CD4-positive, alpha-beta memory T cell (primary cell): ENCODE measurements at regions not wholly inside any gene's neighbourhood (a gene's known extent, or its start where the extent isn't known, plus 50 kb on each side); places are given as distances from the start of the nearest gene placed in this dataset.

Experiments used
- CTCF ChIA-PET: fragments of 350-600 bp; sonication (Branson Sonifier 250); formaldehyde crosslinking; loops from one replicate; lab custom pipeline; 2021; ENCODE audit warnings: inconsistent platforms; ENCODE audit not compliant: partially characterized antibody; lab: Charles Lee
- POLR2A ChIA-PET: fragments of 350-600 bp; sonication (Branson Sonifier 250); formaldehyde crosslinking; loops from one replicate; lab custom pipeline; 2021; ENCODE audit not compliant: partially characterized antibody; lab: Charles Lee
- DNase-seq, 5 donors: peaks; one replicate each; pipeline versions ENCODE4 v3.0.0 to v3.0.0-alpha.2; 2020 to 2022; ENCODE audit warnings: mixed read lengths in 1 of 5
- H3K27ac ChIP-seq: one replicate; pipeline ENCODE4 v1.7.0; 2013; ENCODE audit warnings: low read depth, low read length
- H3K27me3 ChIP-seq: 2 replicates; pipeline ENCODE4 v1.7.0; 2013; ENCODE audit warnings: mild to moderate bottlenecking, low read length, moderate library complexity; ENCODE audit not compliant: insufficient read depth
- H3K36me3 ChIP-seq: 2 replicates; pipeline ENCODE4 v1.7.0; 2013; ENCODE audit warnings: mild to moderate bottlenecking, low read length, moderate library complexity; ENCODE audit not compliant: insufficient read depth
- H3K4me1 ChIP-seq: 2 replicates; pipeline ENCODE4 v1.7.0; 2013; ENCODE audit warnings: mild to moderate bottlenecking, low read length, moderate library complexity; ENCODE audit not compliant: insufficient read depth
- H3K4me3 ChIP-seq, 2 donors: one replicate each; pipeline ENCODE4 v1.7.0; 2013; ENCODE audit warnings: low read length in 2 of 2, mild to moderate bottlenecking in 1 of 2
- H3K9me3 ChIP-seq, 2 donors: one replicate each; pipeline ENCODE4 v1.7.0; 2013; ENCODE audit warnings: low read length in 2 of 2, control low read depth in 1 of 2; ENCODE audit not compliant: control insufficient read depth in 1 of 2
- H3K27ac Mint-ChIP-seq, 7 donors: one replicate each; pipeline ENCODE4 v1.8.0; 2020 to 2021; ENCODE audit warnings: mixed read lengths in 7 of 7, mild to moderate bottlenecking in 6 of 7, inconsistent platforms in 3 of 7, moderate library complexity in 3 of 7
- H3K27me3 Mint-ChIP-seq, 2 donors: one replicate each; pipeline ENCODE4 v1.8.0; 2020 to 2021; ENCODE audit warnings: mixed read lengths in 2 of 2
- H3K36me3 Mint-ChIP-seq, 2 donors: one replicate each; pipeline ENCODE4 v1.8.0; 2020 to 2021; ENCODE audit warnings: mixed read lengths in 2 of 2, inconsistent platforms in 1 of 2, mild to moderate bottlenecking in 1 of 2
- H3K4me1 Mint-ChIP-seq, 4 donors: one replicate each; pipeline ENCODE4 v1.8.0; 2020 to 2021; ENCODE audit warnings: mixed read lengths in 4 of 4, mild to moderate bottlenecking in 1 of 4
- H3K4me3 Mint-ChIP-seq, 8 donors: one replicate each; pipeline ENCODE4 v1.8.0; 2020 to 2021; ENCODE audit warnings: mixed read lengths in 8 of 8, mild to moderate bottlenecking in 7 of 8, moderate library complexity in 6 of 8, inconsistent platforms in 3 of 8
- H3K9me3 Mint-ChIP-seq, 8 donors: one replicate each; pipeline ENCODE4 v1.8.0; 2020 to 2021; ENCODE audit warnings: mixed read lengths in 8 of 8, mild to moderate bottlenecking in 5 of 8, inconsistent platforms in 3 of 8, moderate library complexity in 1 of 8
- intact Hi-C: fragments of 100-400 bp; cut with micrococcal nuclease; formaldehyde crosslinking; loops from one replicate; pipeline ENCODE4 v1.15.1; 2023

DNA sequence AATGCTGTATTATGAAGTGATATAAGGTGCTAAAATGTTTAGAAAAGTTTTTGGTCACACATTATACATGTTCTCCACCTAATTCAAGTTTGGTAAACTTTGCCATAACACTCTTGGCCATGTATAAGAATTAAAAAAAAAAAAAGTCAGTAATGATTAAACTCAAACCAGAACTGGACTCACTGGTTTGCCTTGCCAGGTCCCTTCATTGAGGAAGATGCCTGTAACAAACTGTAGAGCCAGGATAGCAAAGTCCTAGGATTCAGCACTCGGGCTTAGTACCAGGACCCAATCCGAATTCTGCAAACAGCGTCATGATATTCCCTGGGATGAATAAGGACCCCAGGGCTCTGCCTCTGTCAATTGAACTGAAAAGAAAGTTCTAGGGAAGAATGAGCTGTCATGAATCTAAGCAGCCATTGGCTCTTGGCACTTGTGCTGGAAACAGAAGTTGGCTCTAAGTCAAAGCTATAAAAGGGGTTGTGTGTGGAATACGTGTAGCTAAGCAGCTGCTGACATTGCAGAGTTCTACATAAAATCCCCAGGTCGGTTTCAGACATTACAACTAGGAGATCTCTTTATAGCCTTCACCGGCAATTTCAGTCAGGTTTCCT is 216.9 kb downstream of the C7orf25 start:
- Histone ChIP-seq H3K36me3 (no peaks in the 10 kb centered on the region), H3K4me1 (no peaks in the 10 kb centered on the region), H3K9me3 (no peaks in the 10 kb centered on the region), H3K27ac (no peak overlapping the region), H3K4me3 (no peak overlapping the region), H3K27me3 (no peaks in the 10 kb centered on the region)
- POLR2A ChIA-PET, result no interaction called here
- no peak for DNase-seq
- intact Hi-C loops, result no loop called here
- H3K36me3 Mint-ChIP-seq, result no peaks in the 10 kb centered on the region
- H3K27ac Mint-ChIP-seq, result no peak overlapping the region
- peaks cover 0 to 3% of the 10 kb centered on the region in 2 donors for H3K27me3 Mint-ChIP-seq
- CTCF ChIA-PET, result no interaction called here
- H3K9me3 Mint-ChIP-seq, result peaks cover 0 to 3% (median 0%) of the 10 kb centered on the region in 8 donors
- no peaks in the 10 kb centered on the region for H3K4me1 Mint-ChIP-seq
- no peak overlapping the region for H3K4me3 Mint-ChIP-seq

GRCh38 chr7:42693722-42694121 is 218.1 kb downstream of the C7orf25 start:
- H3K4me3 Mint-ChIP-seq, result no peak overlapping the region

DNA sequence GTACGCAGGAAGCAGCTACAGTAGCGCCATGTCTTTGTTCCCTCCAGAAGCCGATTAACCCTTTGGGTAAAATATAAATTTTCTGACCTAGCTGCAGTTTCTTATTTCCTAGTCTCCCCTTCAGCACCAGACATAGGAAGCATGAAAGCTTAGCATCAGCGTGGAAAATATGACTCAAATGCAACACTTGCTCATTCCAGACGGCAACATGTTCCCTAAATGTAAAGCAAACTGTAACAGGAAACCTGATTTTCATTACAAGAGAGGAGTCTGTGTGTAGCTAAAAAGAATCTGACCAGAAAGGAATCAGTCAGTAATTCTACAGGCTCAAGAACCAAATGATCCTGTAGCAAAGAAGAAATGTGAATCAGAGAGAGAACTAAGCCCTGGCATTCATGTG is 219.2 kb downstream of the C7orf25 start:
- Histone ChIP-seq H3K4me1 (no peaks in the 10 kb centered on the region), H3K36me3 (no peaks in the 10 kb centered on the region), H3K27me3 (no peaks in the 10 kb centered on the region), H3K27ac (no peak overlapping the region), H3K4me3 (no peak overlapping the region), H3K9me3 (no peaks in the 10 kb centered on the region)
- intact Hi-C loops, result no loop called here
- peaks cover 0 to 3% of the 10 kb centered on the region in 2 donors for H3K27me3 Mint-ChIP-seq
- H3K4me3 Mint-ChIP-seq, result no peak overlapping the region
- H3K27ac Mint-ChIP-seq, result no peak overlapping the region
- peaks cover 0 to 3% (median 0%) of the 10 kb centered on the region in 8 donors for H3K9me3 Mint-ChIP-seq
- H3K4me1 Mint-ChIP-seq, result no peaks in the 10 kb centered on the region
- DNase-seq, result no peak
- H3K36me3 Mint-ChIP-seq, result no peaks in the 10 kb centered on the region
- CTCF ChIA-PET, result no interaction called here
- POLR2A ChIA-PET, result no interaction called here

More at GRCh38 chr7:42693722-42694121, 218.1 kb downstream of the C7orf25 start:
- H3K4me1 ChIP-seq, result no peaks in the 10 kb centered on the region
- Mint-ChIP-seq H3K4me1 (no peaks in the 10 kb centered on the region), H3K36me3 (no peaks in the 10 kb centered on the region), H3K27me3 (peaks cover 0 to 3% of the 10 kb centered on the region in 2 donors), H3K27ac (no peak overlapping the region), H3K9me3 (peaks cover 0 to 3% (median 0%) of the 10 kb centered on the region in 8 donors)
- intact Hi-C loops, result no loop called here
- no peak overlapping the region for H3K4me3 ChIP-seq
- no peak for DNase-seq
- no peaks in the 10 kb centered on the region for H3K9me3 ChIP-seq
- ChIA-PET CTCF (no interaction called here), POLR2A (no interaction called here)
- no peak overlapping the region for H3K27ac ChIP-seq
- H3K36me3 ChIP-seq, result no peaks in the 10 kb centered on the region
- H3K27me3 ChIP-seq, result no peaks in the 10 kb centered on the region

DNA sequence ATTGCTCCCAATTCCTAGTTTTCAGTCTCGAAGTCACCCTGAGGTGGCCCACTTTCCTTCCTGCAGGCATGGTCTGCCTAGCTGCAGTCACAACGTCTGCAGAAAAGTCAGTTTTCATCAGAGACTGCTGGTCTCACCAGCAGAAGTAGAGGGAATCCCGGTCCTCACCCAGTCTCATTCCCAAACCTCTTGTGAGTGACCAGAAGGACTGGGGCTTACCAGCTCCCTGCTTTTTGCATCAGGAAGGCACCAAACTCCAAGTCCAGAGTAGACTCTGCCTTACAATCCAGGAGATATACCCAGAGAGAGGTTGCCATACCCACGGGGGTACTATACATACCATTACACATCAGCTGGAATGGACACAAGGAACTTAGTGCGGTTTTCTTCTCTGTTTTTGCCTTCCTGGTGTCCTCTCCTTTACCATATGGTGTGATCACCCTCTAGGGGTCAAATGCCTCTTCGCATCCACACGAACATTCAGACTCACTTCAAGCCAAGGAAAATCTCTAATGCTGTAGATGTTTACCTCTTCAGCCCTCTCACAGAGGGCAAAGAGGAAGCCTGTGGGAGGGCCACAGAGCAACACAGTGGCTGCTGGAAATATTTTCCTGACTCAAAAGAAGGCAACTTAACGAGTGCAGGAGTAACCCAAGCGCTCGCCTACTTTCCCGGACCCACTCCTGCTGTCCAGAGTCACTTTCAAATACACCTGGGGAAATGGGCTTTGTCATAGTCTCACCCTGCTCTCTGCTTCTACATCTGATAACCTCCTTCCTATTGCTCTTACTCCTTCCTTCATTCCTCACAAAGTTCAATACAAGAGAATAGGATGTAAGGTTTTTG is 220.9 kb downstream of the C7orf25 start:
- POLR2A ChIA-PET, result no interaction called here
- no peak overlapping the region for H3K4me3 ChIP-seq
- no peaks in the 10 kb centered on the region for H3K36me3 ChIP-seq
- Mint-ChIP-seq H3K4me1 (no peaks in the 10 kb centered on the region), H3K27ac (no peak overlapping the region), H3K27me3 (peaks cover 0 to 3% of the 10 kb centered on the region in 2 donors), H3K4me3 (no peak overlapping the region), H3K36me3 (no peaks in the 10 kb centered on the region), H3K9me3 (no peaks in the 10 kb centered on the region)
- H3K9me3 ChIP-seq, result no peaks in the 10 kb centered on the region
- no peak overlapping the region for H3K27ac ChIP-seq
- H3K4me1 ChIP-seq, result no peaks in the 10 kb centered on the region
- CTCF ChIA-PET, result no interaction called here
- DNase-seq, result no peak
- intact Hi-C loops, result no loop called here
- H3K27me3 ChIP-seq, result no peaks in the 10 kb centered on the region

GRCh38 chr7:42689626-42690025 is 222.2 kb downstream of the C7orf25 start:
- no peaks in the 10 kb centered on the region for H3K9me3 ChIP-seq
- Mint-ChIP-seq H3K4me1 (no peaks in the 10 kb centered on the region), H3K36me3 (no peaks in the 10 kb centered on the region), H3K27me3 (peaks cover 0 to 5% of the 10 kb centered on the region in 2 donors), H3K9me3 (peaks cover 0 to 3% (median 0%) of the 10 kb centered on the region in 8 donors), H3K4me3 (no peak overlapping the region), H3K27ac (no peak overlapping the region)
- no peaks in the 10 kb centered on the region for H3K36me3 ChIP-seq
- intact Hi-C loops, result no loop called here
- DNase-seq, result no peak
- POLR2A ChIA-PET, result no interaction called here
- H3K4me1 ChIP-seq, result no peaks in the 10 kb centered on the region
- H3K27me3 ChIP-seq, result no peaks in the 10 kb centered on the region
- CTCF ChIA-PET, result no interaction called here
- H3K4me3 ChIP-seq, result no peak overlapping the region
- no peak overlapping the region for H3K27ac ChIP-seq

- Mint-ChIP-seq H3K4me3 (no peak overlapping the region), H3K27me3 (peaks cover 0 to 2% of the 10 kb centered on the region in 2 donors), H3K4me1 (no peaks in the 10 kb centered on the region), H3K27ac (no peak overlapping the region), H3K9me3 (peaks cover 0 to 5% (median 0%) of the 10 kb centered on the region in 8 donors), H3K36me3 (no peaks in the 10 kb centered on the region)
- no peak overlapping the region for H3K27ac ChIP-seq
- CTCF ChIA-PET, result no interaction called here
- H3K9me3 ChIP-seq, result no peaks in the 10 kb centered on the region
- H3K27me3 ChIP-seq, result no peaks in the 10 kb centered on the region
- no peaks in the 10 kb centered on the region for H3K36me3 ChIP-seq
- no peaks in the 10 kb centered on the region for H3K4me1 ChIP-seq
- POLR2A ChIA-PET, result no interaction called here
- intact Hi-C loops, result no loop called here
- no peak for DNase-seq
- H3K4me3 ChIP-seq, result no peak overlapping the region
These were observed 223.9 kb downstream of the C7orf25 start for GRCh38 chr7:42688056-42688371.

- POLR2A ChIA-PET, result no interaction called here
- H3K27ac Mint-ChIP-seq, result no peak overlapping the region
- no peak overlapping the region for H3K4me3 Mint-ChIP-seq
- no peaks in the 10 kb centered on the region for H3K36me3 Mint-ChIP-seq
- peaks cover 0 to 5% (median 0%) of the 10 kb centered on the region in 8 donors for H3K9me3 Mint-ChIP-seq
- H3K4me1 Mint-ChIP-seq, result no peaks in the 10 kb centered on the region
- CTCF ChIA-PET, result no interaction called here
- H3K27me3 Mint-ChIP-seq, result peaks cover 0 to 2% of the 10 kb centered on the region in 2 donors
- no peaks in the 10 kb centered on the region for H3K9me3 ChIP-seq
- intact Hi-C loops, result no loop called here
- DNase-seq, result no peak
- H3K4me1 ChIP-seq, result no peaks in the 10 kb centered on the region
- H3K27me3 ChIP-seq, result no peaks in the 10 kb centered on the region
- H3K4me3 ChIP-seq, result no peak overlapping the region
- no peaks in the 10 kb centered on the region for H3K36me3 ChIP-seq
- H3K27ac ChIP-seq, result no peak overlapping the region
These were observed 224.4 kb downstream of the C7orf25 start for GRCh38 chr7:42687211-42688055.
